Lower lobe of right lung (tissue), 2 donors: ENCODE measurements at regions not wholly inside any gene's neighbourhood (a gene's known extent, or its start where the extent isn't known, plus 50 kb on each side); places are given as distances from the start of the nearest gene placed in this dataset.
"Not testable (repeated sequence)": the region's sequence is repeated elsewhere in the genome, so short reads cannot be mapped to it uniquely, and the experiment has no call there.

ENCODE experiments used
- ATAC-seq, 2 donors: fragments of 200-7000 bp; cut with Tn5 transposase; one replicate each; pipeline ENCODE4 v1.9.1; 2020 to 2022; ENCODE audit warnings: mild to moderate bottlenecking in 2 of 2, moderate library complexity in 2 of 2
- DNase-seq: peaks from one replicate; pipeline ENCODE4 v3.0.0-alpha.2; 2020
- H3K27ac ChIP-seq: fragments of 200-600 bp; one replicate; pipeline ENCODE4 v1.8.0; 2022
- H3K27me3 ChIP-seq: fragments of 200-600 bp; one replicate; pipeline ENCODE4 v1.8.0; 2022; ENCODE audit warnings: low read depth
- H3K36me3 ChIP-seq: fragments of 200-600 bp; one replicate; pipeline ENCODE4 v1.8.0; 2022; ENCODE audit warnings: mild to moderate bottlenecking
- H3K4me1 ChIP-seq: fragments of 200-600 bp; one replicate; pipeline ENCODE4 v1.8.0; 2022
- H3K4me3 ChIP-seq: fragments of 200-600 bp; one replicate; pipeline ENCODE4 v1.8.0; 2022; ENCODE audit warnings: mild to moderate bottlenecking
- H3K9me3 ChIP-seq: fragments of 200-600 bp; one replicate; pipeline ENCODE4 v1.8.0; 2022
- CTCF ChIP-seq: fragments of 200-600 bp; IDR thresholded peaks from one replicate; pipeline ENCODE4 v1.8.0; 2022; ENCODE audit warnings: antibody characterized with exemption, mild to moderate bottlenecking
- intact Hi-C: fragments of 100-400 bp; cut with DNase I; formaldehyde crosslinking; loops from one replicate; pipeline ENCODE4 v1.11.0; 2022
- donor health status: DM: no; HTN: yes; CAD: no; lungs with severe emphysema.

- no peaks in the 10 kb centered on the region for H3K9me3 ChIP-seq
- intact Hi-C loops = no loop called here
- H3K27me3 ChIP-seq = no peaks in the 10 kb centered on the region
- no peaks in the 10 kb centered on the region for H3K4me1 ChIP-seq
- H3K4me3 ChIP-seq = no peak overlapping the region
- H3K36me3 ChIP-seq = no peaks in the 10 kb centered on the region
- ATAC-seq (no peak), DNase-seq (no peak)
- no peak overlapping the region for H3K27ac ChIP-seq
- TF ChIP-seq CTCF = no peak
Observed at GRCh38 chr5:82720213-82721086, 356.7 kb downstream of the TMEM167A start.

- H3K27me3 ChIP-seq = no peaks in the 10 kb centered on the region
- DNase-seq (no peak), ATAC-seq (peak; percentile 79)
- no peak overlapping the region for H3K4me3 ChIP-seq
- TF ChIP-seq CTCF = no peak
- no peaks in the 10 kb centered on the region for H3K4me1 ChIP-seq
- no peak overlapping the region for H3K27ac ChIP-seq
- no peaks in the 10 kb centered on the region for H3K9me3 ChIP-seq
- intact Hi-C loops = no loop called here
- H3K36me3 ChIP-seq = no peaks in the 10 kb centered on the region
Observed at GRCh38 chr5:82719368-82719767, 357.8 kb downstream of the TMEM167A start.

GRCh38 chr5:82717738-82718137, 359.5 kb downstream of the TMEM167A start:
- ATAC-seq = no peak
- no peak overlapping the region for H3K27ac ChIP-seq
- no peak for TF ChIP-seq CTCF
- H3K36me3 ChIP-seq = no peaks in the 10 kb centered on the region
- no peak for DNase-seq
- H3K27me3 ChIP-seq = no peaks in the 10 kb centered on the region
- no peaks in the 10 kb centered on the region for H3K4me1 ChIP-seq
- no peak overlapping the region for H3K4me3 ChIP-seq
- intact Hi-C loops = no loop called here
- no peaks in the 10 kb centered on the region for H3K9me3 ChIP-seq

- DNase-seq, H3K36me3 ChIP-seq, ATAC-seq, H3K27me3 ChIP-seq, H3K4me1 ChIP-seq, H3K9me3 ChIP-seq, H3K4me3 ChIP-seq, H3K27ac ChIP-seq, intact Hi-C loops: not testable (repeated sequence)
Observed at GRCh38 chr5:82714732-82715131, 362.5 kb downstream of the TMEM167A start.

- H3K27ac ChIP-seq = no peak overlapping the region
- H3K4me3 ChIP-seq = no peak overlapping the region
- no peak for TF ChIP-seq CTCF
- H3K9me3 ChIP-seq = no peaks in the 10 kb centered on the region
- no peaks in the 10 kb centered on the region for H3K4me1 ChIP-seq
- ATAC-seq (no peak), DNase-seq (no peak)
- no peaks in the 10 kb centered on the region for H3K36me3 ChIP-seq
- intact Hi-C loops = no loop called here
- H3K27me3 ChIP-seq = no peaks in the 10 kb centered on the region
Observed at GRCh38 chr5:82713811-82714210, 363.4 kb downstream of the TMEM167A start.

GRCh38 chr5:82707741-82708140, 369.5 kb downstream of the TMEM167A start:
- Histone ChIP-seq H3K4me3 (no peak overlapping the region), H3K27ac (no peak overlapping the region), H3K4me1 (no peaks in the 10 kb centered on the region), H3K9me3 (no peaks in the 10 kb centered on the region), H3K27me3 (no peaks in the 10 kb centered on the region), H3K36me3 (no peaks in the 10 kb centered on the region)
- DNase-seq (no peak), ATAC-seq (peak in 1 of 2 donors; percentile 62)
- TF ChIP-seq CTCF = no peak
- intact Hi-C loops = no loop called here
